MM.1S (cell line): ENCODE measurements at regions not wholly inside any gene's neighbourhood (a gene's known extent, or its start where the extent isn't known, plus 50 kb on each side); places are given as distances from the start of the nearest gene placed in this dataset.
A peak's percentile ranks its signal among the peaks of the same experiment; 100 is the strongest.

Experiments
- DNase-seq: peaks from one replicate; pipeline ENCODE4 v3.0.0-alpha.2; 2015
- H2AFZ ChIP-seq: fragments of 300-600 bp; sonication (generic); 2 replicates; pipeline ENCODE4 v1.6.0; 2016; ENCODE audit warnings: antibody characterized with exemption, low read length
- H3F3A ChIP-seq: fragments of 300-600 bp; sonication (generic); 2 replicates; pipeline ENCODE4 v1.6.1; 2016; ENCODE audit warnings: mild to moderate bottlenecking, antibody characterized with exemption, low read length, moderate library complexity, mixed read lengths; ENCODE audit not compliant: insufficient read depth
- H3K27ac ChIP-seq: fragments of 300-600 bp; sonication (generic); 2 replicates; pipeline ENCODE4 v1.5.1; 2016; ENCODE audit warnings: mild to moderate bottlenecking, low read length
- H3K27me3 ChIP-seq: fragments of 300-600 bp; sonication (generic); replicated peaks from 2 replicates; pipeline ENCODE4 v1.6.0; 2016; ENCODE audit warnings: low read length; ENCODE audit not compliant: insufficient read depth
- H3K36me3 ChIP-seq: fragments of 300-600 bp; sonication (generic); replicated peaks from 2 replicates; pipeline ENCODE4 v1.6.1; 2016; ENCODE audit warnings: mild to moderate bottlenecking, low read length, mixed read lengths; ENCODE audit not compliant: insufficient read depth
- H3K4me1 ChIP-seq: fragments of 300-600 bp; sonication (generic); 2 replicates; pipeline ENCODE4 v1.6.1; 2016; ENCODE audit warnings: low read length, mixed read lengths
- H3K4me2 ChIP-seq: fragments of 300-600 bp; sonication (generic); 2 replicates; pipeline ENCODE4 v1.6.0; 2016; ENCODE audit warnings: low read depth, low read length
- H3K4me3 ChIP-seq: fragments of 300-600 bp; sonication (generic); 2 replicates; pipeline ENCODE4 v1.5.1; 2016; ENCODE audit warnings: low read length, mixed read lengths
- H3K79me2 ChIP-seq: fragments of 300-600 bp; sonication (generic); 2 replicates; pipeline ENCODE4 v1.6.1; 2016; ENCODE audit warnings: mixed run types, low read length, mixed read lengths
- H3K9ac ChIP-seq: fragments of 300-600 bp; sonication (generic); 2 replicates; pipeline ENCODE4 v1.6.1; 2016; ENCODE audit warnings: low read length, mixed read lengths
- H3K9me2 ChIP-seq: fragments of 300-600 bp; sonication (generic); replicated peaks from 2 replicates; pipeline ENCODE4 v1.6.1; 2016; ENCODE audit warnings: mild to moderate bottlenecking, low read length, mixed read lengths; ENCODE audit not compliant: insufficient read depth
- H3K9me3 ChIP-seq: fragments of 300-600 bp; sonication (generic); replicated peaks from 2 replicates; pipeline ENCODE4 v1.6.1; 2016; ENCODE audit warnings: mild to moderate bottlenecking, low read length, mixed read lengths; ENCODE audit not compliant: insufficient read depth
- H4K20me1 ChIP-seq: fragments of 300-600 bp; sonication (generic); 2 replicates; pipeline ENCODE4 v1.6.1; 2016; ENCODE audit warnings: mild to moderate bottlenecking, low read length, moderate library complexity, mixed read lengths; ENCODE audit not compliant: insufficient read depth
- CTCF ChIP-seq: fragments of 300-600 bp; sonication (generic); IDR thresholded peaks from 2 replicates; pipeline ENCODE4 v1.5.1; 2016; ENCODE audit warnings: antibody characterized with exemption, low read length, mixed read lengths
- EZH2 ChIP-seq: fragments of 300-600 bp; sonication (generic); optimal IDR thresholded peaks from 2 replicates; pipeline ENCODE3; 2017; ENCODE audit warnings: low read depth, mild to moderate bottlenecking, antibody characterized with exemption, low read length, mixed read lengths
- EZH2phosphoT487 ChIP-seq: fragments of 300-600 bp; sonication (generic); IDR thresholded peaks from 2 replicates; pipeline ENCODE4 v1.6.1; 2018; ENCODE audit warnings: antibody characterized with exemption, low read length

GRCh38 chr20:12173347-12174012 is 255.8 kb downstream of the BTBD3 start:
- DNase-seq, result no peak
- TF ChIP-seq EZH2, result no peak
- TF ChIP-seq CTCF, result no peak
- no peak for TF ChIP-seq EZH2phosphoT487
- Histone ChIP-seq H4K20me1 (no peaks in the 10 kb centered on the region), H2AFZ (0 out of 2 replicates have a peak overlapping the region, but pooled peaks have one; percentile 33), H3K27ac (peak overlapping the region; percentile 91; the same call in 1 of the 2 replicates), H3K4me3 (no peak overlapping the region), H3F3A (peaks cover 10% of the 10 kb centered on the region), H3K9ac (no peak overlapping the region), H3K36me3 (no peaks in the 10 kb centered on the region), H3K4me1 (peaks cover 46% of the 10 kb centered on the region), H3K9me2 (no peaks in the 10 kb centered on the region), H3K4me2 (peak overlapping the region; percentile 75; the same call in 1 of the 2 replicates), H3K79me2 (no peaks in the 10 kb centered on the region), H3K27me3 (no peaks in the 10 kb centered on the region), H3K9me3 (no peaks in the 10 kb centered on the region)

- H3K4me3 ChIP-seq, result no peak overlapping the region
- no peaks in the 10 kb centered on the region for H3K79me2 ChIP-seq
- H4K20me1 ChIP-seq, result no peaks in the 10 kb centered on the region
- peaks cover 10% of the 10 kb centered on the region for H3F3A ChIP-seq
- no peaks in the 10 kb centered on the region for H3K36me3 ChIP-seq
- H3K27ac ChIP-seq, result no peak overlapping the region
- H3K9ac ChIP-seq, result no peak overlapping the region
- no peaks in the 10 kb centered on the region for H3K9me2 ChIP-seq
- no peak for TF ChIP-seq CTCF
- H3K4me2 ChIP-seq, result 0 out of 2 replicates have a peak overlapping the region, but pooled peaks have one; percentile 14
- H3K9me3 ChIP-seq, result no peaks in the 10 kb centered on the region
- no peak for DNase-seq
- H3K4me1 ChIP-seq, result peaks cover 46% of the 10 kb centered on the region
- 0 out of 2 replicates have a peak overlapping the region, but pooled peaks have one; percentile 31 for H2AFZ ChIP-seq
- no peaks in the 10 kb centered on the region for H3K27me3 ChIP-seq
Observed at GRCh38 chr20:12175538-12175937, 257.8 kb downstream of the BTBD3 start.

DNA sequence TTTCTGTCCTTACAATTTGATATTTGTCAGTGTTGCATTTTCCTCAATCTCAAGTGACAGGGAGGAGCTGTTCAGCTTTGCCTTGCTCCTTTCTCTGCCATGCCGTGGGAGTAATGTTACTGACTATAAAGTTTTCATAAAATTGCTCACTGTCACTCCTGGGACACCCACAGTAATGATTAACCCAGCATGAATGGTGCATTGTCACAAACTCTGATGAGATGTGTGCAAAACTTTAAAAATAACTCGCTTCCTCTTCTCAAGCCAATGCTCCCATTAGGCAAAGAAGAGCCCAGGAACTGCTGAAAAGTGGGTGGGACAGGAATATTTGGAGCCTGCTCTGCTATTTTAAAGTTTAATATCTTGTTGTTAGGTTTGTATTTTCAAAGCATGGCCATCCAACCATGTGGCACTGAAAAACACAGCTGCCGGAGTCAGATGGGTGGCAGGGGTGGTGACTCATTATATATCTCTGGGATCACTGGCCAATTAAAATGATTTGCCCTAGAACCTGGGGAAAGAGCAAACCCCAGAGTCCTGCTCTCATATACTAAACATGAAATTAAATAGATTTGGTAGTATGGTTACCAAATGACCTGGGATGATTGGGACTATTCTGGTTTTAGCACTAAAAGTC is 260.1 kb downstream of the BTBD3 start:
- H3K9me3 ChIP-seq, result no peaks in the 10 kb centered on the region
- H4K20me1 ChIP-seq, result no peaks in the 10 kb centered on the region
- TF ChIP-seq EZH2, result no peak
- TF ChIP-seq CTCF, result no peak
- no peak for TF ChIP-seq EZH2phosphoT487
- peaks cover 4% of the 10 kb centered on the region for H3F3A ChIP-seq
- H3K4me3 ChIP-seq, result no peak overlapping the region
- H3K9ac ChIP-seq, result no peak overlapping the region
- no peaks in the 10 kb centered on the region for H3K27me3 ChIP-seq
- H3K4me1 ChIP-seq, result peaks cover 29% of the 10 kb centered on the region
- H3K27ac ChIP-seq, result no peak overlapping the region
- H2AFZ ChIP-seq, result no peak overlapping the region
- no peaks in the 10 kb centered on the region for H3K79me2 ChIP-seq
- H3K9me2 ChIP-seq, result no peaks in the 10 kb centered on the region
- H3K36me3 ChIP-seq, result no peaks in the 10 kb centered on the region
- no peak for DNase-seq
- no peak overlapping the region for H3K4me2 ChIP-seq
